ENCODE measurements at regions not wholly inside any gene's neighbourhood (a gene's known extent, or its start where the extent isn't known, plus 50 kb on each side); places are given as distances from the start of the nearest gene placed in this dataset.

DNA sequence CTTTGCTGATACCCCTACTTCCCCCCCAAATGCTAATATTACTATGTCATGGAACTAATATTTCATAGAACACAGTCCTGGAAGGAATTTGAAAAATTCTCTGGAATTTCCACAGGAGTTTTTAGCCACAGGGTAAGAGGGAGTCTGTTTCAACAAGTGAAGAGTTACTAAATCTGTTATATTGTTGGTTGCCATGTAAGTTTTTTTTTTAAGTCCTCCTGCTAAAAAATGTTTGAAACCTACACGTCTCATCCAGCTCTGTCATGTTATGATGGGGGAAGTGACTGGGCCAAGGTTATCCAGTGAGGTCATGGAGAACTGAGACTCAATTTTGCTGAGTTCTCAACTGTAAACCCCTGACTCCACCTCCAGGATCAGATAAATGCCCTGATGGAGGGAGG is 60.8 kb upstream of the USP24 start:
- ChIA-PET POLR2A (no interaction called here), RAD21 (ENCODE audit: unreplicated experiment) (interaction anchor here (1.2 to 1.9 kb wide), 3 partner anchors 19 to 136 kb away, joined by 3 to 6 read pairs (median 5); no protein-coding TSS in a partner anchor), CTCF (interaction anchor here (0.8 to 11.8 kb wide), 4 partner anchors 12 to 137 kb away, joined by 3 to 230 read pairs (median 3); no protein-coding TSS in a partner anchor), SMC1A (ENCODE audit: uncharacterized antibody, unreplicated experiment) (no interaction called here)
- intact Hi-C loops (cut with micrococcal nuclease; ENCODE audit: unreplicated experiment) (loop anchor here (2.0 kb wide), 1 partner anchor 61 kb away; the partner anchor contains the start of gene USP24), in situ Hi-C loops (cut with MboI) (loop anchor here (5.0 kb wide), 1 partner anchor 134 kb away; no protein-coding TSS in a partner anchor)
- Histone ChIP-seq H3K27ac (ENCODE audit: control insufficient read depth, insufficient read depth) (no peak overlapping the region), H3K4me1 (ENCODE audit: control insufficient read depth, insufficient read depth, low read length) (peaks cover 9% of the 10 kb centered on the region; the same call in 1 of the 2 replicates), H4K20me1 (ENCODE audit: control insufficient read depth, insufficient read depth) (no peaks in the 10 kb centered on the region), H2AFZ (ENCODE audit: control insufficient read depth, low read depth, low read length) (no peak overlapping the region), H3K36me3 (ENCODE audit: control insufficient read depth in 2 of 2, insufficient read depth in 2 of 2, low read length in 1 of 2) (no peaks in the 10 kb centered on the region), H3K4me2 (ENCODE audit: control insufficient read depth, insufficient read depth) (no peak overlapping the region), H3K79me2 (ENCODE audit: control insufficient read depth, insufficient read depth, low read length) (no peaks in the 10 kb centered on the region), H3K4me3 (no peak overlapping the region), H3K27me3 (replicated peaks in 1 of 2; ENCODE audit: control insufficient read depth in 2 of 2, insufficient read depth in 2 of 2, low read length in 1 of 2) (no peaks in the 10 kb centered on the region), H3K9ac (ENCODE audit: control insufficient read depth, insufficient read depth, low read length) (no peak overlapping the region), H3K9me3 (replicated peaks; ENCODE audit: control insufficient read depth, insufficient read depth, low read length) (no peaks in the 10 kb centered on the region)
- TF ChIP-seq, protein P1, sequence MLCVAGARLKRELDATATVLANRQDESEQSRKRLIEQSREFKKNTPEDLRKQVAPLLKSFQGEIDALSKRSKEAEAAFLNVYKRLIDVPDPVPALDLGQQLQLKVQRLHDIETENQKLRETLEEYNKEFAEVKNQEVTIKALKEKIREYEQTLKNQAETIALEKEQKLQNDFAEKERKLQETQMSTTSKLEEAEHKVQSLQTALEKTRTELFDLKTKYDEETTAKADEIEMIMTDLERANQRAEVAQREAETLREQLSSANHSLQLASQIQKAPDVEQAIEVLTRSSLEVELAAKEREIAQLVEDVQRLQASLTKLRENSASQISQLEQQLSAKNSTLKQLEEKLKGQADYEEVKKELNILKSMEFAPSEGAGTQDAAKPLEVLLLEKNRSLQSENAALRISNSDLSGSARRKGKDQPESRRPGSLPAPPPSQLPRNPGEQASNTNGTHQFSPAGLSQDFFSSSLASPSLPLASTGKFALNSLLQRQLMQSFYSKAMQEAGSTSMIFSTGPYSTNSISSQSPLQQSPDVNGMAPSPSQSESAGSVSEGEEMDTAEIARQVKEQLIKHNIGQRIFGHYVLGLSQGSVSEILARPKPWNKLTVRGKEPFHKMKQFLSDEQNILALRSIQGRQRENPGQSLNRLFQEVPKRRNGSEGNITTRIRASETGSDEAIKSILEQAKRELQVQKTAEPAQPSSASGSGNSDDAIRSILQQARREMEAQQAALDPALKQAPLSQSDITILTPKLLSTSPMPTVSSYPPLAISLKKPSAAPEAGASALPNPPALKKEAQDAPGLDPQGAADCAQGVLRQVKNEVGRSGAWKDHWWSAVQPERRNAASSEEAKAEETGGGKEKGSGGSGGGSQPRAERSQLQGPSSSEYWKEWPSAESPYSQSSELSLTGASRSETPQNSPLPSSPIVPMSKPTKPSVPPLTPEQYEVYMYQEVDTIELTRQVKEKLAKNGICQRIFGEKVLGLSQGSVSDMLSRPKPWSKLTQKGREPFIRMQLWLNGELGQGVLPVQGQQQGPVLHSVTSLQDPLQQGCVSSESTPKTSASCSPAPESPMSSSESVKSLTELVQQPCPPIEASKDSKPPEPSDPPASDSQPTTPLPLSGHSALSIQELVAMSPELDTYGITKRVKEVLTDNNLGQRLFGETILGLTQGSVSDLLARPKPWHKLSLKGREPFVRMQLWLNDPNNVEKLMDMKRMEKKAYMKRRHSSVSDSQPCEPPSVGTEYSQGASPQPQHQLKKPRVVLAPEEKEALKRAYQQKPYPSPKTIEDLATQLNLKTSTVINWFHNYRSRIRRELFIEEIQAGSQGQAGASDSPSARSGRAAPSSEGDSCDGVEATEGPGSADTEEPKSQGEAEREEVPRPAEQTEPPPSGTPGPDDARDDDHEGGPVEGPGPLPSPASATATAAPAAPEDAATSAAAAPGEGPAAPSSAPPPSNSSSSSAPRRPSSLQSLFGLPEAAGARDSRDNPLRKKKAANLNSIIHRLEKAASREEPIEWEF (IDR thresholded peaks at IDR 0.05; ENCODE audit: insufficient replicate concordance, low read depth, low read length): no peak
- no peak for TF ChIP-seq NR2F1 (conservative IDR thresholded peaks at IDR 0.05)
- no peak for TF ChIP-seq JUND (IDR thresholded peaks at IDR 0.05; ENCODE audit: low read depth, low read length)
- DNase-seq (ENCODE audit: low read depth, low spot score) (no peak), FAIRE-seq (no peak), ATAC-seq (no peak)
- BruUV-seq (replicated peaks): no TSS peak
- WGBS (ENCODE audit: insufficient coverage, insufficient replicate concordance, low lambda C conversion rate, missing lambda C conversion rate): 47% methylated on average over 1 of the region's 1 CpG
